ENCODE measurements at regions not wholly inside any gene's neighbourhood (a gene's known extent, or its start where the extent isn't known, plus 50 kb on each side); places are given as distances from the start of the nearest gene placed in this dataset.

- ATAC-seq = no peak
- intact Hi-C loops (cut with DNase I) = no loop called here
Measured at GRCh38 chr9:14479163-14479560, 165.2 kb upstream of the NFIB start.

GRCh38 chr9:14478175-14479162, 164.5 kb upstream of the NFIB start:
- intact Hi-C loops (cut with DNase I) = no loop called here
- Histone ChIP-seq H3K4me3 (no peak overlapping the region), H3K4me1 (no peaks in the 10 kb centered on the region), H3K27ac (no peak overlapping the region), H3K9me3 (no peaks in the 10 kb centered on the region), H3K27me3 (no peaks in the 10 kb centered on the region), H3K36me3 (no peaks in the 10 kb centered on the region)
- no peak for DNase-seq
- no peak for ATAC-seq
- TF ChIP-seq CTCF (IDR thresholded peaks at IDR 0.05) = no peak

More at GRCh38 chr9:14479163-14479560, 165.2 kb upstream of the NFIB start:
- Histone ChIP-seq H3K36me3 (no peaks in the 10 kb centered on the region), H3K4me3 (no peak overlapping the region), H3K9me3 (no peaks in the 10 kb centered on the region), H3K27me3 (no peaks in the 10 kb centered on the region), H3K27ac (no peak overlapping the region), H3K4me1 (no peaks in the 10 kb centered on the region)
- no peak for DNase-seq
- no peak for TF ChIP-seq CTCF (IDR thresholded peaks at IDR 0.05)

GRCh38 chr9:14471041-14471440, 157.1 kb upstream of the NFIB start:
- no peak for TF ChIP-seq CTCF (IDR thresholded peaks at IDR 0.05)
- intact Hi-C loops (cut with DNase I) = no loop called here

GRCh38 chr9:14467675-14468374, 153.9 kb upstream of the NFIB start:
- DNase-seq (no peak), ATAC-seq (no peak)
- intact Hi-C loops (cut with DNase I) = no loop called here
- H3K27ac ChIP-seq = no peak overlapping the region
- H3K27me3 ChIP-seq = no peaks in the 10 kb centered on the region
- no peaks in the 10 kb centered on the region for H3K36me3 ChIP-seq
- H3K9me3 ChIP-seq = no peaks in the 10 kb centered on the region
- no peaks in the 10 kb centered on the region for H3K4me1 ChIP-seq
- TF ChIP-seq CTCF (IDR thresholded peaks at IDR 0.05) = no peak
- H3K4me3 ChIP-seq = no peak overlapping the region

More at GRCh38 chr9:14471041-14471440, 157.1 kb upstream of the NFIB start:
- ATAC-seq (no peak), DNase-seq (no peak)
- no peaks in the 10 kb centered on the region for H3K9me3 ChIP-seq
- H3K36me3 ChIP-seq = no peaks in the 10 kb centered on the region
- H3K27me3 ChIP-seq = no peaks in the 10 kb centered on the region
- H3K27ac ChIP-seq = no peak overlapping the region
- H3K4me1 ChIP-seq = no peaks in the 10 kb centered on the region
- H3K4me3 ChIP-seq = no peak overlapping the region

- no peak for TF ChIP-seq CTCF (IDR thresholded peaks at IDR 0.05)
- H3K4me1 ChIP-seq = no peaks in the 10 kb centered on the region
- intact Hi-C loops (cut with DNase I) = no loop called here
- no peaks in the 10 kb centered on the region for H3K27me3 ChIP-seq
- H3K27ac ChIP-seq = no peak overlapping the region
- no peaks in the 10 kb centered on the region for H3K9me3 ChIP-seq
- no peak overlapping the region for H3K4me3 ChIP-seq
- no peaks in the 10 kb centered on the region for H3K36me3 ChIP-seq
- no peak for DNase-seq
- ATAC-seq = no peak
Measured at GRCh38 chr9:14466828-14467227, 152.9 kb upstream of the NFIB start.

Data from upper lobe of right lung (tissue), 1 donor.